ENCODE measurements at regions not wholly inside any gene's neighbourhood (a gene's known extent, or its start where the extent isn't known, plus 50 kb on each side); places are given as distances from the start of the nearest gene placed in this dataset.
"Not testable (repeated sequence)": the region's sequence is repeated elsewhere in the genome, so short reads cannot be mapped to it uniquely, and the experiment has no call there.

DNA sequence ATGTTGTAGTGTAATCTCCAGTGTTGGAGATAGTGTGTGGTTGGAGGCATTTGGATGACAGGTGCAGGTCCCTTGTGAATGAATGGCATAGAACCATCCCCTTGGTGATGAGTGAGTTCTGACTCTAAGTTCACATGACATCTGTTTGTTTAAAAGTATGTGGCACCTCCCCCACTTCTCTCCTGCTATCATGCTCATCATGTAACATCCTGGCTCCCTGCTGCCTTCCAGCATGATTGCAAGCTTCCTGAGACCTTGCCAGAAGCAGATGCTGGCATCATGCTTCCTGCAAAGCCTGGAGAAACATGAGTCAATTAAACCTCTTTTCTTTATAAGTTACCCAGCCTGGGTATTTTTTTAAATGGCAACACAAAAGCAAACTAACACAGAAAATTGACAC lies 499.0 kb upstream of the SEMA3D start:
- in situ Hi-C loops (cut with HindIII; ENCODE audit: low sequenced_read_pairs): no loop called here

DNA sequence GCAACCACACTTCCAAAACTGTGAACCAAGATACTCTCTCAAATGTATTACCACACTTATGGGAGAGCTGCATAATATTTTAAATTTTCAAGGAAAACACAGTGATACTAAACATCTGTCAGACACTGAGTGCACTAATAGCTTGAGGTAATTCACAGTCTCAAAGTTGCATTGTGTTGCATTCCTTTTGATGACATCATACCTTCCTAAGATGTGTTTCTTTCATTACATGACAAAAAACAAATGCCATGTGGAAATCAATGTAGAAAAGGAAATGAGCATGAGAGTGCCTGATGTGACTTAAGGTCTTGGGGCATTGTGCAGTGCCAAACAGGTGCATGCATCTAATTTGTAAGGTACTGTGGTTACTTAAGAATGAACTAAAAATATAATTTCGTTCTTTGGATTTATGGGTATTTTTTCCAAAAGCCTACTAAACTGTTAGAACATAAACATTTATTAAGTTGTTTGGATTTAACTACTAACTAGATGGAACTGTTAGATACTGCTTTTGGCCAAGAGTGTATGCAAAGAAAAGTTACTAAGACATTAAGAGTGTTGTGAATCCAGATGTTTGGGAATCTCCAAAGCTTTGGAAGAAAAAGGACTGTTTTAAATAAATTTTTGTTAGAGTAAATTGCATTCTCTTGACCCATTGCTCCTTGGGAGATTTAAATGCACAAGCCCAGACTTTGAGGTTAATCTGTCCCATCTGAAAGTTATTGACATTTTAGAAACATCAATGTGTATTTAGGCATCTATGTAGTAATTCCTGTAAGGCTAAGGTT lies 496.2 kb upstream of the SEMA3D start:
- in situ Hi-C loops (cut with HindIII; ENCODE audit: low sequenced_read_pairs): no loop called here

DNA sequence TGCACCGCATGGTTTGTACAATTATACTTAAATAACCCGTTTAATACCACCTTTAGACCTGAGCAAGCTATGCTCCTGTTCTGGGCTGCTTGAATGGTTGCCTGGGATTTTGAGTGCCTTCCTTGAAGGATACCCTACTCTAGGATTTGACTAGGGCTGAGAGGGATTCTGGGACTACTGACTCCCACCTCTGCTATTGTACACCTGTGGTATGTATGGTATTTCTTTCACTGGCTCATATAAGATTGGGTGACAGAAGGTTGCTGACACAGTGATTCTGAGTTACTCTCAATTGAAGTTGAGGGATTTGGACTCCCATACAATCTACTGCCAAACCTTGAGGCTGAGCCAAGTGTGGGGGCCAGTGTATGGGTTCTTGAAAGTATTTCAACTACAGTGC lies 494.4 kb upstream of the SEMA3D start:
- in situ Hi-C loops (cut with HindIII; ENCODE audit: low sequenced_read_pairs): no loop called here

DNA sequence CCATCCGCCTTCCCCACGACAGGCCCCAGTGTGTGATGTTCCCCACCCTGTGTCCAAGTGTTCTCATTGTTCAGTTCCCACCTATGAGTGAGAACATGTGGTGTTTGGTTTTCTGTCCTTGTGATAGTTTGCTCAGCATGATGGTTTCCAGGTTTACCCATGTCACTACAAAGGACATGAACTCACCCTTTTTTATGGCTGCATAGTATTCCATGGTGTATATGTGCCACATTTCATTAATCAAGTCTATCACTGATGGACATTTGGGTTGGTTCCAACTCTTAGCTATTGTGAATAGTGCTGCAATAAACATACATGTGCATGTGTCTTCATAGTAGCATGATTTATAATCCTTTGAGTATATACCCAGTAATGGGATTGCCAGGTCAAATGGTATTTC lies 488.2 kb upstream of the SEMA3D start:
- in situ Hi-C loops (cut with HindIII; ENCODE audit: low sequenced_read_pairs): not testable (repeated sequence)

DNA sequence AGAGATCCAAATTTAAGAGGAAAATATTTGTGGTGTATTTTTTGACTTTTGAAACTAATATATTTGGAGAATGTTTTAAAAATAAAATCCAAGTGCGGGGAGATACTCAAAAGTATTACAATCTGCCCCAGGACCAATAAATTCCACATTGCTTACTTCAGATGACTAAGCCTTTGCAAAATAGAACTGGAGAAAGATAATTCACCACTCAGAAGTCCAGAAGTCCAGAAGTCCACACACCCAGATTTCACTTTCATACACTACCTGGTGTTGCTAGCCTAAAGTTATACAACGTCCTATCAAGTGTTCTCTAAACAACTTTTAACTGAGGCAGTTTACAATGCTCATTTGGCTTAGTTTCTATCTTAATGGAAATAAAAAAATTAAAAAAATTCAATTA lies 487.0 kb upstream of the SEMA3D start:
- in situ Hi-C loops (cut with HindIII; ENCODE audit: low sequenced_read_pairs): no loop called here

DNA sequence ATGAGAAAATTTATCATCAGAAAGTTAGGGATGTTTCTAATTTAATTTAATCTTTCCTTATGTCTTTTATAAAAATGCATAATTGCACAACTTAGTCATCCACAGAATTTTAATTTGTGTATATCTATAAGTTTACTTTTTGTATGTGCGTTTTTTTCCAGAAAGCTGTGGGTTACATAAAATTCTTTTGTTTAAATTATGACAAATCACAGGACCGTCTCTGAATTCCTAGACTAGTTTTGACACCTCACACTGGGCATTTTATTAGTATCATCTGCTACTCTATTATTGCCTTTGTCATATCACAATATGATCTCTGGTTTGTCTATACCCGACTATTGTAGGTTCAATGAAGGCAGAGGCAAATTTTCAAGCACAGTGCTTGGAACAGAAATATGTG lies 482.4 kb upstream of the SEMA3D start:
- in situ Hi-C loops (cut with HindIII; ENCODE audit: low sequenced_read_pairs): no loop called here

DNA sequence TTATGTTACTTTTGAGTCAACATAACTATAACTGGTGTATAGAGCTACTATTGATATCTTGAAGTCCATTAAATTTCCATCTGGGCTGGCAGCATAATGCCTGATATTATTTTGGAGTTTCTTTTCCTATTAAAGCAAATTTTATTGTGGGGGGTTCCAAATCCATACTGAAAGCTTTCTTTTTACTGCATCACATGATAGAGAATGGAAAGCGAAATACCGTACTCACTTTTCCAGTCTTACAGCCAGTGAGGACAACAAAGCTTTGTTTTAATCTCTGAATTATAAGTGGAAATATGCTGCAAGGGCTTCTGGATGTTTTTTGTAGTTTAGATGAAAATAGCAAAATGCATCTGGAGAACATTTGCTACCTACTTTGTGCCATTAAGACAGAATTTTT lies 477.5 kb upstream of the SEMA3D start:
- in situ Hi-C loops (cut with HindIII; ENCODE audit: low sequenced_read_pairs): no loop called here

DNA sequence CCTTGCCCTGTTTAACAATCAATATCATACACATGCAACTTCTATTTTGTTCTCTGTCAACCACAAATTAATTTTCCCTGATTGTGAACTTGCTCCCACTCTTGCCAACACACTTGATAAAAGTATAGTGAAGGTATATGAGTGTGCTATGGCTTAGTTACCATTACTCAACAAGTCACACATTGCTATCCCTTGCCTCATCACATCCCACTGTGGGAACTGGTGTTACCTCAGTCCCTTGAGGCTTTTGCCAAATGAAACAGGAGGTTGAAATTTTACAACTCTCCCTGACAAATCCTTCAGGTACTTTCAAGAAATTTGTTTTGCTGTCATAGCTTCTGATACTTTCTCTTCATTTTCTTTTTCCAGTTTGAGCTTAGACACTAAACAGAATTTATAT lies 472.5 kb upstream of the SEMA3D start:
- in situ Hi-C loops (cut with HindIII; ENCODE audit: low sequenced_read_pairs): no loop called here

DNA sequence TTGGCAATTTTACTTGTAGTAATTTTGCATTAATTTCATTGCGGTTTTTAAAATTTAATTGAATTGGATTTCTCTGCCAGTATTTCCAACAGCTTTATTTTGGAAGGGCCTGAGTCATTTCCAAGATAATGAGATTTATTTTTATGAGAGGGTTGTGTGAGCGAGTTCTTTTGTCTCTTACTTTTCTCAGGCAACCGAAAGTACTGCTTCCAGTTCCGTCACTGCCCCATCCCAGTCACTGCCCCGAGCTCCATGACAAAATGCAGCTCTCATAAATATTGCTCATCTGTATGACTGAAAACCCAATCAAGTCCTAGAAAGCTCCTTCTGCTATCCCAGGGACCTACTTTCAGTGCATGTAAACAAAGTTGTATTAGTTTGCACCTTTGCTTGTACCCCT lies 468.4 kb upstream of the SEMA3D start:
- in situ Hi-C loops (cut with HindIII; ENCODE audit: low sequenced_read_pairs): no loop called here

DNA sequence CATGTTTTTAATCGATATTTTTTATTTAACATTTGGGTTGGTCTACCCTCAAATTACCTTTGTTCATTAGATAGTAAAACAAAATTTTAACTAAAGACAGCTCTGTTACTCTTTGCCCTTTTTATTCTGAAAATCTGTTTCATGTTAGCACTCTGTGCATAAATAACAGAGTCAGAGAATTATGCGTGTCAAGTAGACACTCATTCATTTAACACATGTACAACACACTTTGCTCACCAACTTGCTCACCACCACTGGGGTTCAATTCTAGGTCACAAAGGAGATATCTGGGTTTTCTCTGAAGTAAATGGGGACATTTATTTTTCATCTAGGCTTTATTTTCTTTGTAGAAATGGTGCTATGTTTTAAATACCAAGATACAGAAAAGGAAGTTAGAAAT lies 457.4 kb upstream of the SEMA3D start:
- in situ Hi-C loops (cut with HindIII; ENCODE audit: low sequenced_read_pairs): no loop called here

DNA sequence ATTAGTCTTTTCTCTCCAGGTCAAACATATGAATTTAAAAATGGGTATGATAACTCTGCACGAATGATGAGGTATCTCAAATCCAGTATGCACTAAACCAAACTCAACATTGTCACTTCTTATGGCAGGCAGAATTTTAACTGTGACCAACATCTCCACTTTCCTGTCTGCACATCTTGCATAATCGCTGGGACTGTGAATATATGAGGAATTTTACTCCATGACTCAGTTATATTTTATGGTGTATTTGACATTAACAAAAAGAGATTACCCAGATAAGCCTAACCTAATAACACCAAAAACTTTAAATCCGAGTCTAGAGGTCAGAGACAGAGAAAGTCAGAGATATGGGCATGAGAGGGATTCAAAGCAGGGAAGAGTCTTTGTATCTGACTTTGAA lies 454.5 kb upstream of the SEMA3D start:
- in situ Hi-C loops (cut with HindIII; ENCODE audit: low sequenced_read_pairs): no loop called here

DNA sequence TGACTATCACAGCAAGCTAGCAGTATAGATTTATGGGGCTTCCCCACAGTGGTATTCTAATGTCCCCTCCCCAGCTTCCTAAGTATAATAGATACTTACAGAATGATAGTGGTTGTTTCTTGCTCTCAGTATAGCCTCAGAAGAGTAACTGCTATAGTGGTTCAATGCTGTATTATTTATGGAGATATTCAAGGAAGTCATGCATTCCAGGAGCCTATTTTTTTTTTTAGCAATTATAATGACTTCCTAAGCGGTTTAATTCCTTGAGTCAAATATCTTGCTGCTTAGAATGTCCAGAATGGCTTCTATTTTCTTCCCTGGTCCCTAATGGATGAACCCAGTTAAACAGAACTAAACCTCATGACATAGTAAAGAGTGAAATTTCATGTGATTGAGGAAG lies 451.5 kb upstream of the SEMA3D start:
- in situ Hi-C loops (cut with HindIII; ENCODE audit: low sequenced_read_pairs): no loop called here

DNA sequence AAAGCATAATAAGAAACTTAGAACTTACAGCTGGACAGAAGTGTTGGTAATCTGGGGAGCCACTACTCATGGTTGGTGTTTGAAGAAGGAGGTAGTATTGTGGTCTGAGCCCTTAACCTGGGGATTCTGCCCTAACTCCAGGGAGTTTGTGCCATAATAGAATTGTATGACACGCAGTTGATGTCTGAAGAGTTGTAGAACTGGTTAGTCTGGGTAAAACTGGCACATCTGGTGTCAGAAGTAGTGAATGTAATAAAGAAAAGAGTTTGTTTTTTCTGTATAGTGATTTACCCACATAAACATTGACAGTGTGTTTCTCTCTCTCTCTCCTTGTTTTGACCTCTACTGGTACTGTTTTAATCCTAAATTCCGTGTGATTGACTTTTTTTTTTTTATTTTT lies 448.1 kb upstream of the SEMA3D start:
- in situ Hi-C loops (cut with HindIII; ENCODE audit: low sequenced_read_pairs): no loop called here

DNA sequence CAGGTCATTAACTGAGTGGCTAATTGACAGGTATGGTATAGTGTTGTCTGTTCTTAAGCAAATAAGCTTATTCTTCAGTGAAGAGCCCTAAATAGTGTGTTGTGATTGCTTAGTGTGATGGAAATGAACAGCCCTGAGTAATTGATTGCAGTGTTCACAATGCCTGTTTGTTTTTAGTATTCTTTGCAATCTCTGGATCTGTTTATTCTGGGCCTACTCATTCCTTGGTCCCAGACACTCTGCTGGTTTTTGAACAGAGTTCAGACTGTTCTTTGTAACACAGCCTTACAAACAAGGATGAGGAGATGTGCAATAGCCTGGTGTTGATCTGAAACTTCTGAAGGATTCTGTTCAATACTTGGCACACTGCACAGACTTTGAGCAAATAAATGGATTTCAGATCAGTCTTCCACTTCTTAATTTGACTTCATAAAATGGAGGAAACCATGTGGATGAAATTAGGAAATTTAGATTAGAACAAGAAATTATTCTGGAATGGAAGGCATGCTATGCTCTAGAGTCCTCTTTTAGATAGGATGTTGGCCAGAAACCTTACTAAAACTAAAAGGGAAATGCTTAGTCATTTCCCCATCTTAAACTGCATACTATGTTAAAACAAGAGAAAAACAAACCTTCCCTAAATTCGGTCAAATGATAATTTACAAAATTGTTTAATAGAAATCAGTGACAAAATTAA lies 444.2 kb upstream of the SEMA3D start:
- in situ Hi-C loops (cut with HindIII; ENCODE audit: low sequenced_read_pairs): no loop called here

DNA sequence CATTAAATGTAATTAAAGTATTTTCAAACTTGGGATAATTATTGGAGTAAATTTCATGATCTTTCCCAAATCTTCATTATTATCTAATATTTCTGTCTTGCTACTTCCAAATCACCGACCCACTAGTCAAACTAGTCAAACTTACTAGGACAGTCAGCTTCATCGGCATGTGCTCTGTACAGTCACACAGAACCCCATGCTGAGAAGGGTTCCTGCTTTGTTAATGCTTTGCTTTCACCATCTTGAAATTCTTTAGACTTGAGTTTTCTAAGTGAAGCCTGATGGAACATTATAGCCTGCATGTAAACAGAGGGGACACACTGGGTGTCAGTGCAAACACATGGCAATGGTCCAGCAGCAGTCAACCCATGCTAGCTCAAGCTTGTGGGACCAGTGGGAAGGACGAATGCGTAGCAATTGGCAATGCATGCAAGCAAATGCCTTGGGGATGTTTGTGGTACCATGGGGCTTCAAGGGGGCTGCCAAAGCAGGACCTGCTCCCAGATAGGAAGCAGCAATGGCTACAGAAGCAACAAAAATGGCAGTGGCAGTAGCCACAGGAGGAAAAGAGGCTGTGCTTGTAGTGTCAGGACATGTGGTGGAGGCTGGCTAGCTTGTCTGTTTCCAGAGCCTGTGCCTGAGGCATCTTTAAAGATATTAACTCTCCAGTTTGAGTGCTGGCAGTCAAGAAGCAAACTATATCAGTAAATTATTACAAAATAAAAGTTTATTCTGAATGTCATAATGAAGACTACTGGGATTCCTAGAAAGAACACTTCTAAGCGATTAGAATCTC lies 441.1 kb upstream of the SEMA3D start:
- in situ Hi-C loops (cut with HindIII; ENCODE audit: low sequenced_read_pairs): no loop called here

DNA sequence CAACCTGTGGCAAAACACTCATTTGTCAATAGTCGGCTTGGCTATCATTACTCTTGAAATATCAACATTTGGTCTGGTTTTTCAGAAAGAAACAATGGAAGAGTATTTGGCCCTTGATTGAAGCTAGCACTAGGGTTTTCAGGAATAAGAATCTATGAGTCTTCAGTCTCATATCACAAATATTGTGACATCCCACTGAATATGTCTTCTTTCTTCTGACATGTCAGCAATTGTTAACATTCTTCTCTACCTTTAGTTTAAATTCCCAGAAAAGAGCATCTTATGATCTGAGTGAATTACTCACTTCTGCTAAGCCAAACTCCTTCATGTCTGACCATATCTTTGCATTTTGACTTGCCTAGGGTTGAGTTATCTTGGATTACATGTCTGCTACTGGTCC lies 435.2 kb upstream of the SEMA3D start:
- in situ Hi-C loops (cut with HindIII; ENCODE audit: low sequenced_read_pairs): no loop called here

DNA sequence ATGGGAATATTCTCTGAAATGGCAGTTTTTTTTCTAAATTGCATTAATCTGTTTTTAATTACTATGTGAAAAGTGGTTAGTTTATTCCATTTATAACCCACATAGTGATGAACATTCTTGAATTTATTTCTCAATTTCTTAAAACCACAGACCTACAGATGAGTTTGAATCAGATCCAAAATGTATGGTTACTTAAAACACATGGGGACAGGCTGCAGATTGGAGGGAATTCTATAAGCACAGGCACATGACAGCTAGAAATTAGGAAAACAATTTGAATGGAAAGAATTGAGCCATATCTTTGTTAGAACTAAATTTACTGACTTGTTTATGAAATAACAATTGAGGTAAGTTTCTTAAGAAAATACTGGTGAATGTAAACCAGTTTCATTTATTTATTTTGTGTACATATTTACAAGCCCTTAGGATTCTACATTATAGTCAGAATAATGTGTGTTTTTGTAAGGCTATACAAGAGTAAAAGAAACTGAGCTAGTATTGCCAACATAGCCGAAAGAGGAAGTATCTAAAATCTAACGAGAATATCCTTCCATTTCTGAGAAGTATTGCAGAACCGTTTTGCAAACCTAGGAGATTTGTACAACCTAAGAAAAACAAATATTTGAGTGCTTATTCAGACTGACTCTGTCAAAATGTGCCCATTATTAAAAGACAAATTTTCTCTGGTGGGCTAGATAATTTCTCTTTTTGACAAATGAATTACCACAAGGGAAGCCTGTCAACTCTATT lies 434.3 kb upstream of the SEMA3D start:
- in situ Hi-C loops (cut with HindIII; ENCODE audit: low sequenced_read_pairs): no loop called here

DNA sequence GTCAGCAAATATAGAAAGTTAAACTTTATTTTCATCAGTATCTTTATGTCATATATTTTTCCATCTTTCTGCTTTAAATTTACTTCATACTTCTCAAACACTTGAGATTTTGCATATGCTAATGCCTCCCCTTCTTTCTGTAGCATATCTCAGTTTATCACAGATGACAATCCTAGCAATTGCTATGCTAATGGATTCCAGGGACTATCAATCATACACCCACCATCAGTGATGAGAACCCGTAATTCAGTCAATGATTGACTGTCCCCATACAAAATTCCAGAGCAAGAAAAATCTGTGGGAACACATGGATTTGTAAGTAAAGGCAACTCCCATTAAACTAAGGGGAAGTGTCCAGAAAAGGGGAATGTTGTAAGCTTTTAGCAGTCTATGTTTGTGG lies 432.4 kb upstream of the SEMA3D start:
- in situ Hi-C loops (cut with HindIII; ENCODE audit: low sequenced_read_pairs): no loop called here

DNA sequence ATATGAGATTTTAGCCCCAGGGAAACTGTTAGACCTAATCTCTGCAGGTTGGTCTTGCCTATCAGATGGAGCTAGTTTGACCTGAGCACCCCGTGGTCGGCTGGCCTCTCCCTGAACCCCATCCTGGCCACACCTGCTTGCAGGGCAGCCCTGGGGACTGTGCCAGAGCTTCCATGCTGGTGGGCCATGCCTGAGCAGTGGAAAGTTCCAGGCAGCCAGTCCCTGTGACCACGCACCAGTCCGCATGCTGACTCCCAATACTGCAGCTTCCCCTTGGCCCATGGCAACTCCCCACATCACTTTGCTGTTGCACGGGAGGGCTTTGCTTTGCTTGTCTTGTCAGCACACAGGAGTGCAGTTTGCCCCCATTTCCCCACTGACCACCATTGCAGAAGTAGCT lies 427.8 kb upstream of the SEMA3D start:
- in situ Hi-C loops (cut with HindIII; ENCODE audit: low sequenced_read_pairs): no loop called here

DNA sequence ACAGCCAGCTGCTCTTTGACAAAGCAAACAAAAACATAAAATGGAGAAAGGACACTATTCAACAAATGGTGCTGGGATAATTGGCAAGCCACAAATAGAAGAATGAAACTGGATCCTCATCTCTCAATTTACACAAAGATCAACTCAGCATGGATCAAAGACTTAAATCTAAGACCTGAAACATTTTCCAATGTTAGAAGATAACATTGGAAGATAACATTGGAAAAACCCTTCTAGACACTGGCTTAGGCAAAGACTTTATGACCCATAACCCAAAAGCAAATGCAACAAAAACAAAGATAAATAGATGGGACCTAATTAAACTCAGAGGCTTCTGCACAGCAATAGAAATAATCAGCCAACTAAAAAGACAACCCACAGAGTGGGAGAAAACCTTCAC lies 425.7 kb upstream of the SEMA3D start:
- in situ Hi-C loops (cut with HindIII; ENCODE audit: low sequenced_read_pairs): no loop called here

DNA sequence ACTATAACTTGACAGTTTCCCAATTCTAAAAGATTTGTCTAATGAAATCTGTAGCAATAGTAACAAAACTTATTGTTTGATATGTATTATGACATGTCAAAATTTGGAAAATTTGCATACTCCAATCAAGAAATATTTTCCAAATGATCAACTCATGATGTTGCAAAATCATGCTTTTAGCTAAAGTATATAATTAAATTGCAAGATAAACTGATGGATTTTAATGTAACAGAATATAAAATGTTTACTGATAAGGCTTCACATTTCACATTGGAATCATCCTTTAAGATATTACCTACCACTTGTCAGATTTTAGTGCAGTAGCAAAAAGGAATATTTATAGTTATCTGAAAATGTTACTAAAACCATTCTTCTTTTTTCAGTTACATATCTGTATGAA lies 421.9 kb upstream of the SEMA3D start:
- in situ Hi-C loops (cut with HindIII; ENCODE audit: low sequenced_read_pairs): no loop called here

All from endothelial cell of hepatic sinusoid (primary cell).